ENCODE measurements at regions not wholly inside any gene's neighbourhood (a gene's known extent, or its start where the extent isn't known, plus 50 kb on each side); places are given as distances from the start of the nearest gene placed in this dataset.

DNA sequence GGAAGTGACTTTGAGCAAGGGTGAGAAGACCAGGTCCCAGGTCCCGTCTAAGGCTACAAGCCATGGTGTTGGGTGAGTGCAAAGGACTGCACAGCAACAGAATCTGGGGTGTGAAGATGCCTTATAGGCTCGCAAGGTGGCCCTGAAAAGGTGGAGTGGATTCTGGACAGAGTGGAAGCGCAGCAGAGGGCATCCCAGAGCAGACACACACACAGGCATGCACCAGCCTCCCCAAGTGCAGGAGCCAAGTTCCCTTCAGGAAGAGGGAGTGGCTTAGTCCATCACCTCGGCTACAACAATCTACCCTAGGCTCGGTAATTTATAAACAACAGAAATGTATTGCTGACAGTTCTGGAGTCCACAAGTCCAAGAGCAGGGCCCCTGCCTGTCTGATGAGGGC lies 180.1 kb upstream of the PDE10A start:
- Histone ChIP-seq H3K4me3 (ENCODE audit: insufficient read depth, low read length, poor library complexity, severe bottlenecking) (no peak overlapping the region), H3K4me2 (ENCODE audit: low read depth, low read length, poor library complexity, severe bottlenecking) (no peak overlapping the region), H3K9me2 (replicated peaks; ENCODE audit: insufficient read depth, low read length) (no peaks in the 10 kb centered on the region), H3K27ac (ENCODE audit: low read depth, low read length) (no peak overlapping the region), H3K9me3 (ENCODE audit: insufficient read depth, low read length) (no peaks in the 10 kb centered on the region), H4K20me1 (ENCODE audit: low read depth, low read length) (no peaks in the 10 kb centered on the region), H3K27me3 (ENCODE audit: low read length) (no peaks in the 10 kb centered on the region), H3K36me3 (ENCODE audit: low read length) (no peaks in the 10 kb centered on the region), H3K9ac (ENCODE audit: low read length) (no peak overlapping the region), H2AFZ (ENCODE audit: low read depth, low read length, severe bottlenecking) (no peak overlapping the region), H3K79me2 (ENCODE audit: insufficient read depth, low read length) (no peaks in the 10 kb centered on the region), H3F3A (ENCODE audit: insufficient read depth) (no peaks in the 10 kb centered on the region)
- TF ChIP-seq CTCF (IDR thresholded peaks at IDR 0.05; ENCODE audit: insufficient read depth, low read length, poor library complexity, severe bottlenecking) (no peak), EZH2phosphoT487 (conservative IDR thresholded peaks at IDR 0.05; ENCODE audit: low read length) (no peak)

- Histone ChIP-seq H3K27me3 (ENCODE audit: low read length) (no peaks in the 10 kb centered on the region), H3K4me3 (ENCODE audit: insufficient read depth, low read length, poor library complexity, severe bottlenecking) (no peak overlapping the region), H3F3A (ENCODE audit: insufficient read depth) (no peaks in the 10 kb centered on the region), H3K27ac (ENCODE audit: low read depth, low read length) (no peak overlapping the region), H2AFZ (ENCODE audit: low read depth, low read length, severe bottlenecking) (no peak overlapping the region), H3K9ac (ENCODE audit: low read length) (no peak overlapping the region), H3K4me2 (ENCODE audit: low read depth, low read length, poor library complexity, severe bottlenecking) (no peak overlapping the region), H4K20me1 (ENCODE audit: low read depth, low read length) (no peaks in the 10 kb centered on the region), H3K79me2 (ENCODE audit: insufficient read depth, low read length) (no peaks in the 10 kb centered on the region), H3K9me3 (ENCODE audit: insufficient read depth, low read length) (no peaks in the 10 kb centered on the region), H3K9me2 (replicated peaks; ENCODE audit: insufficient read depth, low read length) (no peaks in the 10 kb centered on the region), H3K36me3 (ENCODE audit: low read length) (no peaks in the 10 kb centered on the region)
- no peak for TF ChIP-seq EZH2phosphoT487 (conservative IDR thresholded peaks at IDR 0.05; ENCODE audit: low read length)
- no peak for TF ChIP-seq CTCF (IDR thresholded peaks at IDR 0.05; ENCODE audit: insufficient read depth, low read length, poor library complexity, severe bottlenecking)
These were observed 179.4 kb upstream of the PDE10A start for GRCh38 chr6:165842281-165842936.

DNA sequence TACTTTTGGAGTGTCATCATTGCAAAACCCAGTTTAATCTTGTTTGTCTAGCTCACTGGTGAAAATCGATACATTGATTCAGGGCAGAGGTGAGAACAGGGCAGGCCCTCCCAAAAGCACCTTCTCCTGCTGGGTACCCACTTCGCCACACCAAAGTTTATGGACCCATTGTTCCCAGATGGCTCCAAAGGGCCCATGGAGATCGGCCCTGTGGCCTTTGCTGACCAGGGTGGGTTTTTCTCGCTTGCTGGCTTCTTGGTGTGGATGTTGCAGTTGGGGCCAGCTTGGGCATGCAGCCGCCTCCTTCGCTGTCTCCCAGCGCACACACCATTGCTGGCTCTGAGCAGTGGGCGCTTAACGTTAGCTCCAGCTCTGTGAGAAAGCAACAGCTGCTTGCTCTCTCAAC lies 178.1 kb upstream of the PDE10A start:
- TF ChIP-seq EZH2phosphoT487 (conservative IDR thresholded peaks at IDR 0.05; ENCODE audit: low read length) (no peak), CTCF (IDR thresholded peaks at IDR 0.05; ENCODE audit: insufficient read depth, low read length, poor library complexity, severe bottlenecking) (no peak)
- Histone ChIP-seq H3K4me3 (ENCODE audit: insufficient read depth, low read length, poor library complexity, severe bottlenecking) (no peak overlapping the region), H4K20me1 (ENCODE audit: low read depth, low read length) (no peaks in the 10 kb centered on the region), H3K9me2 (replicated peaks; ENCODE audit: insufficient read depth, low read length) (no peaks in the 10 kb centered on the region), H3K4me2 (ENCODE audit: low read depth, low read length, poor library complexity, severe bottlenecking) (no peak overlapping the region), H3K36me3 (ENCODE audit: low read length) (no peaks in the 10 kb centered on the region), H2AFZ (ENCODE audit: low read depth, low read length, severe bottlenecking) (no peak overlapping the region), H3K79me2 (ENCODE audit: insufficient read depth, low read length) (no peaks in the 10 kb centered on the region), H3K9ac (ENCODE audit: low read length) (no peak overlapping the region), H3K27me3 (ENCODE audit: low read length) (no peaks in the 10 kb centered on the region), H3K9me3 (ENCODE audit: insufficient read depth, low read length) (no peaks in the 10 kb centered on the region), H3K27ac (ENCODE audit: low read depth, low read length) (no peak overlapping the region), H3F3A (ENCODE audit: insufficient read depth) (no peaks in the 10 kb centered on the region)

Data from SU-DHL-6 (cell line).